MM.1S (cell line): ENCODE measurements at regions not wholly inside any gene's neighbourhood (a gene's known extent, or its start where the extent isn't known, plus 50 kb on each side); places are given as distances from the start of the nearest gene placed in this dataset.

Source experiments
- CTCF ChIP-seq: fragments of 300-600 bp; sonication (generic); IDR thresholded peaks from 2 replicates; pipeline ENCODE4 v1.5.1; 2016; ENCODE audit warnings: antibody characterized with exemption, low read length, mixed read lengths
- EZH2 ChIP-seq: fragments of 300-600 bp; sonication (generic); optimal IDR thresholded peaks from 2 replicates; pipeline ENCODE3; 2017; ENCODE audit warnings: low read depth, mild to moderate bottlenecking, antibody characterized with exemption, low read length, mixed read lengths

GRCh38 chr13:22926748-22927400, 253.9 kb upstream of the SGCG start:
- TF ChIP-seq CTCF = no peak
- TF ChIP-seq EZH2 = no peak
